ENCODE measurements at regions not wholly inside any gene's neighbourhood (a gene's known extent, or its start where the extent isn't known, plus 50 kb on each side); places are given as distances from the start of the nearest gene placed in this dataset.

- no peak for DNase-seq (ENCODE audit: low read depth)
- no peak overlapping the region for H3K4me3 ChIP-seq (ENCODE audit: control insufficient read depth, low read depth, low read length)
Observed at GRCh38 chr2:118632921-118633320, 214.5 kb downstream of the EN1 start.

GRCh38 chr2:118627156-118627555 lies 220.3 kb downstream of the EN1 start:
- H3K4me3 ChIP-seq (ENCODE audit: control insufficient read depth, low read depth, low read length): no peak overlapping the region
- DNase-seq (ENCODE audit: low read depth): no peak
- TF ChIP-seq CTCF (IDR thresholded peaks at IDR 0.05; ENCODE audit: control insufficient read depth, insufficient read depth, low read depth, low read length, missing control alignments): no peak

More at GRCh38 chr2:118632921-118633320, 214.5 kb downstream of the EN1 start:
- TF ChIP-seq CTCF (IDR thresholded peaks at IDR 0.05; ENCODE audit: control insufficient read depth, insufficient read depth, low read depth, low read length, missing control alignments): no peak

GRCh38 chr2:118622913-118623312 lies 224.5 kb downstream of the EN1 start:
- no peak overlapping the region for H3K4me3 ChIP-seq (ENCODE audit: control insufficient read depth, low read depth, low read length)
- TF ChIP-seq CTCF (IDR thresholded peaks at IDR 0.05; ENCODE audit: control insufficient read depth, insufficient read depth, low read depth, low read length, missing control alignments): no peak
- DNase-seq (ENCODE audit: low read depth): no peak

GRCh38 chr2:118622108-118622507 lies 225.3 kb downstream of the EN1 start:
- no peak overlapping the region for H3K4me3 ChIP-seq (ENCODE audit: control insufficient read depth, low read depth, low read length)
- DNase-seq (ENCODE audit: low read depth): no peak
- no peak for TF ChIP-seq CTCF (IDR thresholded peaks at IDR 0.05; ENCODE audit: control insufficient read depth, insufficient read depth, low read depth, low read length, missing control alignments)

GRCh38 chr2:118618279-118618678 lies 229.2 kb downstream of the EN1 start:
- no peak for DNase-seq (ENCODE audit: low read depth)
- no peak for TF ChIP-seq CTCF (IDR thresholded peaks at IDR 0.05; ENCODE audit: control insufficient read depth, insufficient read depth, low read depth, low read length, missing control alignments)
- H3K4me3 ChIP-seq (ENCODE audit: control insufficient read depth, low read depth, low read length): no peak overlapping the region

GRCh38 chr2:118616432-118616831 lies 231.0 kb downstream of the EN1 start:
- DNase-seq (ENCODE audit: low read depth): no peak
- TF ChIP-seq CTCF (IDR thresholded peaks at IDR 0.05; ENCODE audit: control insufficient read depth, insufficient read depth, low read depth, low read length, missing control alignments): no peak
- no peak overlapping the region for H3K4me3 ChIP-seq (ENCODE audit: control insufficient read depth, low read depth, low read length)

- H3K4me3 ChIP-seq (ENCODE audit: control insufficient read depth, low read depth, low read length): no peak overlapping the region
- peak; percentile 48 for DNase-seq (ENCODE audit: low read depth)
- no peak for TF ChIP-seq CTCF (IDR thresholded peaks at IDR 0.05; ENCODE audit: control insufficient read depth, insufficient read depth, low read depth, low read length, missing control alignments)
Observed at GRCh38 chr2:118614841-118615271, 232.6 kb downstream of the EN1 start.

All from AG09309 (cell line).